ENCODE measurements at regions not wholly inside any gene's neighbourhood (a gene's known extent, or its start where the extent isn't known, plus 50 kb on each side); places are given as distances from the start of the nearest gene placed in this dataset.

GRCh38 chr9:121561385-121562222 lies 62.0 kb upstream of the GGTA1 start:
- no peak for TF ChIP-seq CTCF (IDR thresholded peaks at IDR 0.05)
- TF ChIP-seq POLR2A (IDR thresholded peaks at IDR 0.05): no peak

Data from right lobe of liver (tissue), 4 donors.